ENCODE measurements at regions not wholly inside any gene's neighbourhood (a gene's known extent, or its start where the extent isn't known, plus 50 kb on each side); places are given as distances from the start of the nearest gene placed in this dataset.

- Mint-ChIP-seq H3K9me3 (ENCODE audit: unreplicated experiment) (no peaks in the 10 kb centered on the region), H3K27me3 (ENCODE audit: unreplicated experiment) (no peaks in the 10 kb centered on the region), H3K27ac (ENCODE audit: unreplicated experiment) (no peak overlapping the region), H3K36me3 (ENCODE audit: low read depth, unreplicated experiment) (no peaks in the 10 kb centered on the region), H3K4me3 (ENCODE audit: unreplicated experiment) (no peak overlapping the region), H3K4me1 (ENCODE audit: unreplicated experiment) (no peaks in the 10 kb centered on the region)
- TF ChIP-seq CTCF (IDR thresholded peaks at IDR 0.05; ENCODE audit: unreplicated experiment): no peak
- DNase-seq (ENCODE audit: low spot score): no peak
Observed at GRCh38 chr10:10865303-10865702, 152.4 kb upstream of the CELF2 start.

- no peak overlapping the region for H3K4me3 Mint-ChIP-seq (ENCODE audit: unreplicated experiment)
- H3K27me3 Mint-ChIP-seq (ENCODE audit: unreplicated experiment): no peaks in the 10 kb centered on the region
- no peaks in the 10 kb centered on the region for H3K36me3 Mint-ChIP-seq (ENCODE audit: low read depth, unreplicated experiment)
- no peak overlapping the region for H3K27ac Mint-ChIP-seq (ENCODE audit: unreplicated experiment)
- H3K9me3 Mint-ChIP-seq (ENCODE audit: unreplicated experiment): no peaks in the 10 kb centered on the region
- no peaks in the 10 kb centered on the region for H3K4me1 Mint-ChIP-seq (ENCODE audit: unreplicated experiment)
- no peak for TF ChIP-seq CTCF (IDR thresholded peaks at IDR 0.05; ENCODE audit: unreplicated experiment)
- DNase-seq (ENCODE audit: low spot score): no peak
Observed at GRCh38 chr10:10865913-10866312, 151.8 kb upstream of the CELF2 start.

- Mint-ChIP-seq H3K4me1 (ENCODE audit: unreplicated experiment) (peaks cover 13% of the 10 kb centered on the region), H3K4me3 (ENCODE audit: unreplicated experiment) (no peak overlapping the region), H3K27me3 (ENCODE audit: unreplicated experiment) (peaks cover 2% of the 10 kb centered on the region), H3K27ac (ENCODE audit: unreplicated experiment) (no peak overlapping the region), H3K36me3 (ENCODE audit: low read depth, unreplicated experiment) (no peaks in the 10 kb centered on the region), H3K9me3 (ENCODE audit: unreplicated experiment) (no peaks in the 10 kb centered on the region)
- TF ChIP-seq CTCF (IDR thresholded peaks at IDR 0.05; ENCODE audit: unreplicated experiment): no peak
- no peak for DNase-seq (ENCODE audit: low spot score)
Observed at GRCh38 chr10:10869592-10869991, 148.1 kb upstream of the CELF2 start.

- H3K36me3 Mint-ChIP-seq (ENCODE audit: low read depth, unreplicated experiment): no peaks in the 10 kb centered on the region
- peaks cover 2% of the 10 kb centered on the region for H3K27me3 Mint-ChIP-seq (ENCODE audit: unreplicated experiment)
- H3K4me3 Mint-ChIP-seq (ENCODE audit: unreplicated experiment): no peak overlapping the region
- H3K4me1 Mint-ChIP-seq (ENCODE audit: unreplicated experiment): peaks cover 13% of the 10 kb centered on the region
- H3K9me3 Mint-ChIP-seq (ENCODE audit: unreplicated experiment): no peaks in the 10 kb centered on the region
- DNase-seq (ENCODE audit: low spot score): no peak
- H3K27ac Mint-ChIP-seq (ENCODE audit: unreplicated experiment): peak overlapping the region; percentile 31
- no peak for TF ChIP-seq CTCF (IDR thresholded peaks at IDR 0.05; ENCODE audit: unreplicated experiment)
Observed at GRCh38 chr10:10870523-10871241, 147.0 kb upstream of the CELF2 start.

GRCh38 chr10:10871352-10871751, 146.3 kb upstream of the CELF2 start:
- no peaks in the 10 kb centered on the region for H3K9me3 Mint-ChIP-seq (ENCODE audit: unreplicated experiment)
- no peaks in the 10 kb centered on the region for H3K36me3 Mint-ChIP-seq (ENCODE audit: low read depth, unreplicated experiment)
- peaks cover 2% of the 10 kb centered on the region for H3K27me3 Mint-ChIP-seq (ENCODE audit: unreplicated experiment)
- no peak for TF ChIP-seq CTCF (IDR thresholded peaks at IDR 0.05; ENCODE audit: unreplicated experiment)
- H3K4me1 Mint-ChIP-seq (ENCODE audit: unreplicated experiment): peaks cover 13% of the 10 kb centered on the region
- no peak for DNase-seq (ENCODE audit: low spot score)
- peak overlapping the region; percentile 93 for H3K27ac Mint-ChIP-seq (ENCODE audit: unreplicated experiment)
- H3K4me3 Mint-ChIP-seq (ENCODE audit: unreplicated experiment): no peak overlapping the region
